ENCODE measurements at regions not wholly inside any gene's neighbourhood (a gene's known extent, or its start where the extent isn't known, plus 50 kb on each side); places are given as distances from the start of the nearest gene placed in this dataset.

DNA sequence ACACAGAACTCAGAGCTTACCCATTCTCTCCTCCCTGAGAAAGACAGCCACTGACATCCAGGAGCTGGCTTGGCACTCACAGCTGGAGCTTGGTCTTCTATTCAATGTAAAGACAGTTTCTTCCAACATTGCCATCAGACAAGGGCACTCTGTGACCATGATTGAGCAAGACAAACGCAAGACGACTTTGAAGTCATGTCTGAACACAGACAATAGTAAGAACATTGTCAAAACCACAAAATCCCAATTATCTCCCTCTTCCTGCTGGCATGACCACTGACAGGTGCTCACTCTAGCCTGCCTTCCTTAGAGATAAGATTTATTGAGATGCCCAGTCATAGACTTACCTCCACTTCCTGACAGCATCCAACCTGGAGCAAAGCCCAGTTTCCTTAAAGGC, 328.0 kb downstream of the MSX2 start:
- TF ChIP-seq POLR2A (IDR thresholded peaks at IDR 0.05): no peak
- TF ChIP-seq, protein P1, sequence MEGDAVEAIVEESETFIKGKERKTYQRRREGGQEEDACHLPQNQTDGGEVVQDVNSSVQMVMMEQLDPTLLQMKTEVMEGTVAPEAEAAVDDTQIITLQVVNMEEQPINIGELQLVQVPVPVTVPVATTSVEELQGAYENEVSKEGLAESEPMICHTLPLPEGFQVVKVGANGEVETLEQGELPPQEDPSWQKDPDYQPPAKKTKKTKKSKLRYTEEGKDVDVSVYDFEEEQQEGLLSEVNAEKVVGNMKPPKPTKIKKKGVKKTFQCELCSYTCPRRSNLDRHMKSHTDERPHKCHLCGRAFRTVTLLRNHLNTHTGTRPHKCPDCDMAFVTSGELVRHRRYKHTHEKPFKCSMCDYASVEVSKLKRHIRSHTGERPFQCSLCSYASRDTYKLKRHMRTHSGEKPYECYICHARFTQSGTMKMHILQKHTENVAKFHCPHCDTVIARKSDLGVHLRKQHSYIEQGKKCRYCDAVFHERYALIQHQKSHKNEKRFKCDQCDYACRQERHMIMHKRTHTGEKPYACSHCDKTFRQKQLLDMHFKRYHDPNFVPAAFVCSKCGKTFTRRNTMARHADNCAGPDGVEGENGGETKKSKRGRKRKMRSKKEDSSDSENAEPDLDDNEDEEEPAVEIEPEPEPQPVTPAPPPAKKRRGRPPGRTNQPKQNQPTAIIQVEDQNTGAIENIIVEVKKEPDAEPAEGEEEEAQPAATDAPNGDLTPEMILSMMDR (IDR thresholded peaks at IDR 0.05): no peak
- TF ChIP-seq POLR2AphosphoS5 (IDR thresholded peaks at IDR 0.05; ENCODE audit: insufficient read depth in 1 of 2, low read depth in 1 of 2): no peak
